GM19193 (cell line): ENCODE measurements at regions not wholly inside any gene's neighbourhood (a gene's known extent, or its start where the extent isn't known, plus 50 kb on each side); places are given as distances from the start of the nearest gene placed in this dataset.

ENCODE experiments used
- POLR2A ChIP-seq: IDR thresholded peaks from 4 replicates; pipeline ENCODE4 v1.6.1; 2011; ENCODE audit not compliant: insufficient read depth, insufficient read length; ENCODE audit errors: extremely low read depth

GRCh38 chr1:168879896-168880734 lies 151.1 kb upstream of the DPT start:
- no peak for TF ChIP-seq POLR2A

- no peak for TF ChIP-seq POLR2A
Measured at GRCh38 chr1:168881656-168882260, 152.8 kb upstream of the DPT start.

DNA sequence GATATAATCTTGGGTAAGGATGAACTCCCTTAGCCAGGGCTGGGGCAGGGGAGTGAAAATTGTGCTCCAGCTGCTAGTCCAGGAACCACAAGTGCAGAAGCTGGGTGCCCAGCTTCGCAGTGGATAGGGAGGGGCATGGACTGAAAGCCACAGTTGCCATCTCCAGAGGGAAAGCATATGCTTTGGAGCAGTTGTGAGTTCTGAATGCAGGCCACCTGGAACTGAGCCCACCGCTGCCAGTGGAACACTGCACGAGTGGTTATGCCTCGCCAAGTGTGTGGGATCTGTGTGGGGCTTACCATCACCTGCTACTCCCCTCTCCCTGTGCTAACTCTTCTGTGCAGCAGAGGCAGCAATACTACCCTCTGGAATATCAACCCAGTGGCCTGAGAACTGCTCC lies 158.4 kb upstream of the DPT start:
- TF ChIP-seq POLR2A = no peak

DNA sequence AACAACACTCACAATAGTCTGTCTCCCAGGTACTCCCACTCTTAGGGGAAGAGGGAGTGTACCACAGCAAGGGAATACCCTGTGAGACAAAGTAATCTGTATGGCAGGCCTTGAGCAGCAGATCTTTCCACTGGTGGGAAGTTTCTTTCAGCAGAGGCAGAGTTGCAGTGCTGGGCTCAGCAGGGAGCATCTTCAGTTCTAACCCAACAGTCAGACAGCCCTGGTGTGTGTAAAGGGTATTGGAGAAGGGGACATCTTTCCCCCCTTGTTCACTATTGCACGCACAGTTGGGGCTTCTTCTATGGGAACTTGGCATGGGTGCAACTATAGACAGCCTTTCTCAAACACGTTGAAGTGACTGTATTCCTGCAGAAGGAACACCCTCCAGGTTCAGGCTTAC lies 159.4 kb upstream of the DPT start:
- TF ChIP-seq POLR2A = no peak

DNA sequence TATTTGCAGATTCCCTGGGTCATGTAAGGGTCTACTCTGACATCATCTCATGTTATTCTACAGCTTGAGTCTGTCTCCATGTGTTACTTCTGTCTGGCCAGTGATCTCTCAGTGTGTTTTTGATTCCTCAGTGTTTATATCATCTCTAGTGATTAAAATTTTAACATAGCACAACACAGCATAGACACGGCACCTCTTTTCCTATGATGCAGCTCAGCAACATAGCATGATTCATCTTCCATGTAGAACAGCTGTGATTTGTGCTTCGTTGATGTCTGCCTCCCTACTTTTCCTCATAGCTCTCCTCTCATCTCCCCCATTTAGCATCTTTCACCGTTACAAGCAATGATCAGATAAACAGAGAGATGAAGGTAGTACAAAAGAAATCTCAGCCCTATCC lies 163.9 kb upstream of the DPT start:
- TF ChIP-seq POLR2A = no peak

DNA sequence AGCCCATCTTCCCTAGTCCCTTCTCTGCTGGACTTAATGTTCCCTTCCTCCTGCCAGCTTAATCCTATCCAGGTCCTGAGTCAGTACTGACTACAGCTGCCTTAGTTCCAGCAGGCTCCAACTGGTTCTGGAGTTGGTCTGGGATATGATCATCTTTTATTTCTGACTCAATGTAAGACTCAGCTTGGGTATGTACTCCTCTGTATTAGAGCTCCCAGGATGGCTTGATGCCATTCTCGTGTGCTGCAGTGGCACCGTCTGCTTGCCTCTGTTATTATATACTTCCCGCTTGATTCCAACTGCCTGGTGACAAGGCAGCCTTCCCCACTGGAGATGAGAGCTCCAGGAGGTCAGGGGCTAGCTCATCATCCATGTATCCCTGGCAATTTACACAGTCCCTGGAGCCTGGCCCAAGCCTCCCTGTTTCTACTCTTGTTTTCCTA lies 164.4 kb upstream of the DPT start:
- no peak for TF ChIP-seq POLR2A

DNA sequence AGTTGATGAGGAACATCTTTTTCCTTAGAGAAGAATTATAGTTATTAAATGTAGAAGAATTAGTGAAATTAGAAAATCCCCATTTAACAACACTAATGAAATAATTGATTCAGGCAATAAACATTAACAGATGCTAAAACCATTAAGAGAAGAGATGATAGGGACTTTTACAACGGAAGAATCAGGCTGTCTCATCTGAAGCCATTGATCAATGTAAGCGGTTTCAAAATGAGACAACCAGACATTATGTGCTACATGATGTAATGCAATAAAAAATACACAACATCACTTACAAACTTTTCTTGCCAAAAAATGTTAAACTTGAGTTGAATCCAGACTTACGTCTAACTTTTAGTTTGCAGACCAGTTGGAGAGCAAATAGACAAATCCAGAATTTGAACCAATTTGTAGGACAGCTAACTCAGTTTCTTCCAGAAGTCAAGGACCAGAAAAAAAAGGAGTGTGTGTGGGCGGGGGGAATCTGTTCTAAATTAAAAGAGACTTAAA lies 165.4 kb upstream of the DPT start:
- no peak for TF ChIP-seq POLR2A

- TF ChIP-seq POLR2A = no peak
Measured at GRCh38 chr1:168897249-168897648, 168.2 kb upstream of the DPT start.

DNA sequence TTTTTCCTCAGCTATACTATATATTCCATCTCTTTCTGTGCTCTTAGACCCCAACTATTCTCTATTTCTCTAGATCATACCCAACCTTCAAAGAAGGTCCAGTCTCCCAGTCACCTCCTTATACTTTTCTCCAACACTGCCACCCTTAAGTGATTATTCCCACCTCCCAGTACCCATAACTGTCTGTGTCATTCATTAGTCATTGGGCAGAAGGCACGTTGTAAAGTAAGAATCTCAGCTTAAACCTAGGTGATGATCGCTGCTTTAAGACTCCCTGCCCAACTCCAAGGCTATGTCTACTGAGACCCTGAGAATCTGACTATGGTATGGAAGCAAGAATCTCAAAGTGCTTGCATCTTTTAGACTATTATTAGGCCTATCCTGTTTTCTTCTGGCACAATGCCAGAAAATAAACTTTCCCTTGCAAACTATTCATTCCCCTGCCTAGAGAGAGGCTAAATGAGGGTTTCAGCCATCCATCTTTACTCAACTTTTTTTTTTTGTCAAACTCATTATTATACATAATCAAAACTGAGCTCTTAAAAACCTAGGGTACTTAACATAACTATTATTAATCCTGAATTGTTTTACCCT lies 174.3 kb upstream of the DPT start:
- TF ChIP-seq POLR2A = no peak

DNA sequence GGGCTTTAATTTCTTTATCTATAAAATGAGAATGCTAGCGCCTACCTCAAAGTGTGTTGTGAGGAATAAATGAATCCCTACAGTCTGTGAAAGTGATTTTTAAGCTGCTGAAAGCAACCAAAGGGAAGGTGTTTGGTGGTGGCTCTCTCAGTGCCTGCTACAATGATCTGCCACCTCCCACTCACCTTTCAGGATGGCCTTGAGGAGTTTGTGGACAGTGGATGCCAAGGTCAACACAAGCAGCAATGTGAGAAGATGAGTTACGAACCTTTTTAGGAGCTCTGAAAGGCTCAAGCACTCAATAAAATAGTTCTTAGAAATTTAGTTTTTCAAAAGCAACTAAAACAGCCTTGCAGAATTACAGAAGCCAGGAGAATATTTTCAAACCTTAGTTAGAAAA lies 176.6 kb upstream of the DPT start:
- no peak for TF ChIP-seq POLR2A

- no peak for TF ChIP-seq POLR2A
Measured at GRCh38 chr1:168906367-168906766, 177.4 kb upstream of the DPT start.

DNA sequence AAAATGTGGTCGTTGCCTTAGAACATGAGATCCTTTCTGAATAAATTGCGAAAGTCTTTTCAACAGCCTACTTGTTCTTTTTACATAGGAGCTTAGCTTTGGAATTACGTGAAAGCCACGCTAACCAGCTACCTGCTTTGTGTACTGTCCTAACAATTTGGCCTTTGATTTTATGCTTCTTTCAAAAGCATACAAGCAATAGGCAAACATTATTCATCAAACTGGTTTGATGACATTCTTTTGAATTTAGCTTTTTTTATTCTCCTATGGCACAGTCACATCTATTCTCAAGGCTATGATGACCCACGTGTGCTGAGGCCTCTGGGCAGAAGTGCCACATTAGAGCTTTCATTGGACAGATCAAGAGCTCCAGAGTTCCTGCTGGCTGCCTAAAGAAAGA lies 178.0 kb upstream of the DPT start:
- TF ChIP-seq POLR2A = no peak

- TF ChIP-seq POLR2A = no peak
Measured at GRCh38 chr1:168907786-168908348, 178.9 kb upstream of the DPT start.

DNA sequence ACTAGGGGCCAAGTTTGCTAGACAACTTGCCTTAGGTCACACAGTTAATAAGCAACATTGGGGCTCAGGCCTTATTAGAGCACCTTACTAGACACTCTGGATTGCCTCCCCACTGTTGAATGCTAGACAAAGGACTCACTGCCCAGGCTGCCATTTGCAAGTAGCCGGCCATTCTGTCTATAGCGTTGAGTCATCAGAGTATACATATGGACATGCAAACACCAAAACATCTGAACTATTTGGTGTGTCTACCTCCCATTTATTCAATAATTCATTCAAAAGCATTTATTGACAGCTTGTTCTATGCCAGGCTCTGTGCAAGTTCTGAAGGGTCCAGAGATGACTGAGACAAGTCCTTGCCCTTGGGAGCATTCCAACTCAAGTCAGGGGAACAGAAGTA lies 181.4 kb upstream of the DPT start:
- no peak for TF ChIP-seq POLR2A

DNA sequence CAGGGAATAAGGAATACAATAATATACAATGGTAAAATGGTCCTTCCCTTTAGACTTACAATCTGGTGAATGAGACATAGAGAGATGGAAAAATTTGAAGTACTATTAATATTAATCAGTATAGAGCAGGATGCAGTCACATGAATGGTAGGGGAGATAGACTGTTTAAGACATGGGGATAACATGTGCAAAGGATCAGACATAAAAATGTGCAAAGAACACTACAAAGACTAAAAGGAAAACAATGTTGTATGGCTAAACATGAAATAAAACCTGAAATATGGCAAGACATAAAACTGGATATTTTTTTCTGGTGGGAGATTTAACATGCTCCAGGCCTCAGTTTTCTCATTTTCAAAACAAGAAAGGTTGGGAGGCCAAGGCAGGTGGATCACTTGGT lies 182.4 kb upstream of the DPT start:
- TF ChIP-seq POLR2A = no peak

DNA sequence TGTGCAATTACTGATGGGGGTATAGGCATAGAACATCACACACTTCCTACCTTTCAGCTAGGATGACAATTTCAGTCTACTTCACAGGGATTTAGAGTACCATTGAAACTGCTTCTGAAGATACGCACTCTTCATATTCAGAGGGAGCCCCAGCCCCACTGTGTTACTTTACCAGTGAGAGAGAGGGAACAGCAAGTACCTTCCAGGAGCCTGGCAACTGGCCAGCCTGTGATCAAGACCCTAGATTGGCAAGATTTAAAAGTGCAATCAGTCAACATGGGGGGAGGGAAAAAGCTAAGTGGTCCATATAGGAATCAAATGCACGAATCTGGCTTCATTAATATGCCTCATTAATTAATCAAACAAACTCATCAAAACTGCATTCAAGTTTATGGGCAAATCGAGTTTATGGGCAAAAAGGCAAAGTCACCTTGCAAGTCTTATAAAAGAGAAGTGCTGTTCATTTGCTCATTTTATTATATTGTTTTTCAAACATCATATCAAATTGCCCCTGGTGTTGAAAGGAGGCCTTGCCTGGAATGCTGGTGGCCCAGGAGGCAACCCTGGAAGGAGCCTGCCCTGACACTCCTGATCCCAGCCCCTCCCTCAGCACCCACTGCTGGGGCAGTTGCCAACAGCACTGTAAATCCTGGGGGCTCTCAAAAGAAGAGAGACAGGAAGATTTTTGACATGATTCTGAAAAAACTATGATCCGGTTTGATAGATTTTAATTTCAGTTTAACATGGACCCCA lies 184.9 kb upstream of the DPT start:
- TF ChIP-seq POLR2A = no peak

DNA sequence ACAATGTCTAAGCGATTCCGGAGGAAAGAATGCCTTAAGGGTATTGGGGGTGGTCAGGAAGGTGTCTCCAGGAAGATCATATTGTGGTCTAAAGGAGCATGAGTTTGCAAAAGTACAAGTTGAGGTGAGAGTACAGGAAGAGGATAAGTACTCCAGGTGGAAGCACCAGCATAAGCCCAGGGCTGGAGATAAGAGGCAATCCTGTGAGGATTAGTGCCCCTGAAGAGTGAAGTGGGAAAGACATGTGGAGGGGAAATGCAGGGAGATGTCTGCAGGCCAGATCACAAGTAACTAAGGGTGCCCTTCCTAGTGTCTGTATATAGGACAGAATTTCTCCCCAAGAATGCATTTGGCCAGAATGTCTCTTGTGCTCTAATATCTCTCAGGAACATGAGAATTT lies 188.3 kb upstream of the DPT start:
- TF ChIP-seq POLR2A = no peak
